GM12874 (cell line): ENCODE measurements at regions not wholly inside any gene's neighbourhood (a gene's known extent, or its start where the extent isn't known, plus 50 kb on each side); places are given as distances from the start of the nearest gene placed in this dataset.

Experiments
- TF ChIP-seq, protein P1 (sequence below): IDR thresholded peaks from 2 replicates; pipeline ENCODE4 v1.5.1; 2011; ENCODE audit warnings: low read depth, mild to moderate bottlenecking, control low read depth, low read length, moderate library complexity; ENCODE audit not compliant: insufficient read depth

DNA sequence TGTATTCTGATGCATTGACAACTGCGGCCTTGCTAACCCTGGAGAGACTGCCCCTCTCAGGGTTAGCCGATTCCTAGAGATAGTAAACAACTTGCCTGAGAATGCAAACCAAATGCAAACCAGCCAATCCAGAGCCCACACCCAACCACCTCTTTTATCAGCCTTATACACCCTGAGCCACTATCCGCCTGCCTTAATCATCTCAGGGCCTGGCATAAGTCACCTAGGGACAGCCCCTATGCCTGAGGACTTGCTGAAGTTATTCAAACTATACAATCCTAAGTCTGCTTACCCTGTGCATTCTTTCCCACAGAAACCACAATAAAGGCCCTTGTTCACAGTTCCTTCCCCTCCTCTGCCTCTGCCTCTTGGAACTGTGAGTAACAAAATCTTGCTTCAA, 177.2 kb downstream of the KCNA5 start:
- TF ChIP-seq, protein P1, sequence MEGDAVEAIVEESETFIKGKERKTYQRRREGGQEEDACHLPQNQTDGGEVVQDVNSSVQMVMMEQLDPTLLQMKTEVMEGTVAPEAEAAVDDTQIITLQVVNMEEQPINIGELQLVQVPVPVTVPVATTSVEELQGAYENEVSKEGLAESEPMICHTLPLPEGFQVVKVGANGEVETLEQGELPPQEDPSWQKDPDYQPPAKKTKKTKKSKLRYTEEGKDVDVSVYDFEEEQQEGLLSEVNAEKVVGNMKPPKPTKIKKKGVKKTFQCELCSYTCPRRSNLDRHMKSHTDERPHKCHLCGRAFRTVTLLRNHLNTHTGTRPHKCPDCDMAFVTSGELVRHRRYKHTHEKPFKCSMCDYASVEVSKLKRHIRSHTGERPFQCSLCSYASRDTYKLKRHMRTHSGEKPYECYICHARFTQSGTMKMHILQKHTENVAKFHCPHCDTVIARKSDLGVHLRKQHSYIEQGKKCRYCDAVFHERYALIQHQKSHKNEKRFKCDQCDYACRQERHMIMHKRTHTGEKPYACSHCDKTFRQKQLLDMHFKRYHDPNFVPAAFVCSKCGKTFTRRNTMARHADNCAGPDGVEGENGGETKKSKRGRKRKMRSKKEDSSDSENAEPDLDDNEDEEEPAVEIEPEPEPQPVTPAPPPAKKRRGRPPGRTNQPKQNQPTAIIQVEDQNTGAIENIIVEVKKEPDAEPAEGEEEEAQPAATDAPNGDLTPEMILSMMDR: no peak

- TF ChIP-seq, protein P1: no peak
Measured at GRCh38 chr12:5222011-5222461, 178.4 kb downstream of the KCNA5 start.

GRCh38 chr12:5222729-5223128, 179.1 kb downstream of the KCNA5 start:
- TF ChIP-seq, protein P1: no peak

DNA sequence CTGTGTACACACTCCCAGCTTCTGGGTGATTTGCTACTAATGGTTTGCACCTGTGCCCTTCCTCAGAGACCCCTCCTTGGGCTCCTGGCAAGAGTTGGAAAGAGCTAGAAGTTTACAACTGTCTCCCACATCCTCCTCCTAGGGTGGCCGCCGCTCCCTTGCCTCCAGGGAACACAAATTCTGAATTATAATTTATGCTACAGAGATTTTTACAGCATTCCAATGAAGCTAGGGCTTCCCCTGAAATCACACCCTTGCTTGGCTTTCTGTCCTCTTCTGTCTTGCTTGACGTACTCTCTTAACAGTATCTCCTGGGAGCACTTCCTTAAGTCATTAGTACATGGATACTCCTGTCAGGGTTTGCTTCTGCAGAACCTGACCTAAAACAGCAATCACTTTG, 180.2 kb downstream of the KCNA5 start:
- TF ChIP-seq, protein P1: no peak

- TF ChIP-seq, protein P1: no peak
Measured at GRCh38 chr12:5226581-5226980, 182.9 kb downstream of the KCNA5 start.

GRCh38 chr12:5227708-5228373, 184.2 kb downstream of the KCNA5 start:
- TF ChIP-seq, protein P1: no peak

DNA sequence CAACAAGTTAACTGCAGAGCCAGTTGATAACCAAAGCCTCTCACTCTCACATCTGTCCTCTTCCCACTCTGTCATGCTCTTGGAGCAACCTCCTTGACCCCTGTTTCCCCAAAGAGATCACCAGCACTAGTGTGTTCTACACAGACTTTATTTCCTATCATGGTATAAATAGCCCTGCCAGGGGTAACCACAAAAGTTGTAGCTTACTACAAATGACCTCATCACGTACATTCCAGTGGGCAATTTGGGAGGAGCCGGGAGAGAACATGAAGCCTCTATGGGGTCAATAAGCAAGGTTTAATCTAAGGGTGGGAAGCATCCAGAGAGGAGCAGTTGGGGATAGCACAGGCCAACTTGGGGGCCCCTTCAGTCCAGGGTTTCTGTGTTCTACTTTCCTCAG, 186.5 kb downstream of the KCNA5 start:
- TF ChIP-seq, protein P1: no peak
